ENCODE measurements at regions not wholly inside any gene's neighbourhood (a gene's known extent, or its start where the extent isn't known, plus 50 kb on each side); places are given as distances from the start of the nearest gene placed in this dataset.

DNA sequence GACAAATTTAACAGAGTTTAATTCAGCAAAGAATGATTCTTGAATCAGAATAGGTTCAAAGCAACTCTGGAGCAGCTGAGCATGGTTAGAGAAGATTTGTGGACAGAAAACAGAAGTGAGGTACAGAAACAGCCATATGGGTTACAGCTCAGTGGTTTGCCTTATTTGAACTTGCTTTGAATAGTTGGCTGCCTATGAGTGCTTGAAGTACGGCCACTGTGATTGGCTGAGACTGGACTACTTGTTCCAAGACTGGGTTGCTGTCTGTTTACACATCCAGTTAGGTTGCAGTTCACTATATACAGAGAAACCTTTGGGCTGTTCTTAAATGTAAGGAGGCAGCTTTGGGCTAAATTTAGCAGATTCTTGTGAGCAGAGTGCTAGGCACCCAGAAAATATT is 79.4 kb upstream of the CADPS start:
- TF ChIP-seq, protein P1, sequence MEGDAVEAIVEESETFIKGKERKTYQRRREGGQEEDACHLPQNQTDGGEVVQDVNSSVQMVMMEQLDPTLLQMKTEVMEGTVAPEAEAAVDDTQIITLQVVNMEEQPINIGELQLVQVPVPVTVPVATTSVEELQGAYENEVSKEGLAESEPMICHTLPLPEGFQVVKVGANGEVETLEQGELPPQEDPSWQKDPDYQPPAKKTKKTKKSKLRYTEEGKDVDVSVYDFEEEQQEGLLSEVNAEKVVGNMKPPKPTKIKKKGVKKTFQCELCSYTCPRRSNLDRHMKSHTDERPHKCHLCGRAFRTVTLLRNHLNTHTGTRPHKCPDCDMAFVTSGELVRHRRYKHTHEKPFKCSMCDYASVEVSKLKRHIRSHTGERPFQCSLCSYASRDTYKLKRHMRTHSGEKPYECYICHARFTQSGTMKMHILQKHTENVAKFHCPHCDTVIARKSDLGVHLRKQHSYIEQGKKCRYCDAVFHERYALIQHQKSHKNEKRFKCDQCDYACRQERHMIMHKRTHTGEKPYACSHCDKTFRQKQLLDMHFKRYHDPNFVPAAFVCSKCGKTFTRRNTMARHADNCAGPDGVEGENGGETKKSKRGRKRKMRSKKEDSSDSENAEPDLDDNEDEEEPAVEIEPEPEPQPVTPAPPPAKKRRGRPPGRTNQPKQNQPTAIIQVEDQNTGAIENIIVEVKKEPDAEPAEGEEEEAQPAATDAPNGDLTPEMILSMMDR (IDR thresholded peaks at IDR 0.05; ENCODE audit: insufficient read depth, low read depth, low read length, missing control alignments), result no peak
- DNase-seq (ENCODE audit: low read depth), result peak; percentile 35
- H3K4me3 ChIP-seq (ENCODE audit: low read depth, low read length), result no peak overlapping the region

DNA sequence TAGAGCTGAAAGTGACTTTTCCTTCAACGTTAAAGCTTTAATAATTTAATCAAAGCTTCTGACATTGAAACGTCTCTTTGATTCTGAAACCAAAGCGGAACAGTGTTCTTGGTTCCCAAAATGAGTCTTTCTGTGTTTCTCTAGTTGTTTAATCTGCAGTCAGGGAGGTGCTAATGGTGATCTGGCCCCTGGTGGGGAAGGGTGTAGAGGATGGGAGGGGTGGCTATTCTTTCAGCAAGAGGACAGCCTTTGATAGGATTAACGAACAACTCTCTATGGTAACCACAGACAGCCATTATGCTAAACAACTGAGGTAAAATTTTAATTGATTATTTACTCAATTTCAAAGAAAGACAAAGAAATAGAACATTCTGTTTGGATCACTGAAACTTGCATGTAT is 79.9 kb upstream of the CADPS start:
- DNase-seq (ENCODE audit: low read depth), result no peak
- TF ChIP-seq, protein P1 (IDR thresholded peaks at IDR 0.05; ENCODE audit: insufficient read depth, low read depth, low read length, missing control alignments), result no peak
- H3K4me3 ChIP-seq (ENCODE audit: low read depth, low read length), result no peak overlapping the region

DNA sequence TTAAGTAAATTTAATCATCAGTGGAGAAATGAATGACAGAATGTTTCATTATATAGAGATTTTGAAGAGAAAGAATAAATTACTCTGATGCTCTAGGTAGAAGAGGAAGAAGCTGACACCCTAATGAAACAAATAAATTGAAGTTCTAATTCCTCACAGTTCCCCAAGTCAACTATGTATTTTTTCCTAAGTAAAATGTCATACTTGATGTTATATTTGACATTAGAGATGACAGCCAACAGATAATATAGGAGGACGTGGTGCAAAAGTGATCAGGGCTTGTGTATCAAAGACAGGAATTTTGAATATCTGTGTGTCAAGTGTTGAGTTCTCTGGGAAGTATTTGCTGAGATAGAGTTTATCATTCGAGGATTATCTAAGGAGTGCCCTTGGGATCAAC is 81.2 kb upstream of the CADPS start:
- no peak overlapping the region for H3K4me3 ChIP-seq (ENCODE audit: low read depth, low read length)

DNA sequence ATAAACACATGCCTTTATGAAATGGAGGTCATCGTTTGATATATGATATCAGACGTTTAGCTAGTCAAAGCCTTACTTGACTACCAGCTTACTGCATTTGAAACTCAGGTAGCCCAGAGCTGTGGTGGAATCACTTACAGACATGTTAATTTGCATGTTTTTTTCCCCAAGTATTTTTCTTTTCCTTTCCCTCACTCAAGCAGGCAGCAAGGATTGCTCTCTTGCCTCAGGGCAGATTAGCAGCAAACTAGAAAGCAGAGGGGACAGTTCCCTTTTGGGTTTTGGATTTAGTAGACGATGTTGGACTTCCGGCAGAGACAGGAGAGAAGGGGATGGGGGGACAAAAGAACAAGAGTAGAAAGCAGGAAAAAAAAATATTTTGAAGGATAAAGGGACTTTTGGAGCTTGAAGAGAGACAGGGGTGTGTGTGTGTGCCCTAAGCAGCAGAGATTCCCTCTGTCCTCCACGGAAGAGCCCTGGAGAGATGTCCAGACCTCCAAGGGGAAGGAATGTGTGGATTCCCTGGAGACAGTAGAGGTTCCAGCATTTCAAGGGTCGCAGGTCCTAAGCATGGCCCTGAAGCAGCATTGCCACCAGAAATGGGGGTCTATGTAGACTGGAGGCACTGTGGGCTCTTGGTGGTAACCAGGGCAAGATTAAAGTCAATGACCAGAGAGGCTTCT is 86.8 kb upstream of the CADPS start:
- DNase-seq (ENCODE audit: low read depth), result no peak
- TF ChIP-seq, protein P1 (IDR thresholded peaks at IDR 0.05; ENCODE audit: insufficient read depth, low read depth, low read length, missing control alignments), result no peak
- no peak overlapping the region for H3K4me3 ChIP-seq (ENCODE audit: low read depth, low read length)

More for the DNA sequence above, 81.2 kb upstream of the CADPS start:
- TF ChIP-seq, protein P1 (IDR thresholded peaks at IDR 0.05; ENCODE audit: insufficient read depth, low read depth, low read length, missing control alignments), result no peak
- no peak for DNase-seq (ENCODE audit: low read depth)

DNA sequence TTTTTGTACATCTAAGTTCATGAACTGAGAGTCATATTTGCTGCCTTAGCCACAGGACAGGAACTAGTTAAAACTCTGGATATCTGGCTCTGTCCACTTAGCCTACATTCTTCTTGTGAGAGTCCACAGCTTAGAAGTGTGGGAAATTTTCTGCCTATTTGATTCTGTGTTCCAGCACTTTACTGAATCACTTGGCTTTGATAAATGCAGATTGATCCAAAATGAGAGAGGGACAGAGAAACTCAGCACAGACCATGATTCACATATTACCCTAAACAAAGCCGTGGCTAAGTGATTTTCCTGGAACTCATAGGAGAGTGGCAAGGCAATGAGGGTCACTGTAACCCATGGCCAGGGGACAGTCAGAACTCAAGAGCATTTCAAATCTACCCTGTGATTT is 87.5 kb upstream of the CADPS start:
- DNase-seq (ENCODE audit: low read depth), result no peak
- no peak overlapping the region for H3K4me3 ChIP-seq (ENCODE audit: low read depth, low read length)
- TF ChIP-seq, protein P1 (IDR thresholded peaks at IDR 0.05; ENCODE audit: insufficient read depth, low read depth, low read length, missing control alignments), result no peak

DNA sequence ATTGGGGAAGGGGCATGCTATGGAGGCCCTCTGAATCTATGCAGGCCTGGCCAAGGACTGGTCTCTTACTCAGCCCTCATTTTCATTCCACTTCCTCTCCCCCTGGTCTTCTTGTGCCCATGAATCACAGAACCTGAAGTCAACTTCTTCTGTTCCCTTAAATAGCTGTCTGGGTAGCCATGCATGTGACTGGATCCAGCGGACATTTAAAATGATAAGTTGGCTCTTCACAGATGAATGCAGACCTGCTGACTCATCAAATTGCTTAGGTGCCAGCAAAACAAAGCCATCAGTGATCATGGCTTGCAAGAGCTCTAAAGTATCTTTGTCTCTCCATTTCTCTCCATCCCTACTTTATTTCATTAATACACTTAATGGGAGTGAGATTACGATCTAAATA is 90.1 kb upstream of the CADPS start:
- TF ChIP-seq, protein P1 (IDR thresholded peaks at IDR 0.05; ENCODE audit: insufficient read depth, low read depth, low read length, missing control alignments), result no peak
- no peak for DNase-seq (ENCODE audit: low read depth)
- H3K4me3 ChIP-seq (ENCODE audit: low read depth, low read length), result no peak overlapping the region

DNA sequence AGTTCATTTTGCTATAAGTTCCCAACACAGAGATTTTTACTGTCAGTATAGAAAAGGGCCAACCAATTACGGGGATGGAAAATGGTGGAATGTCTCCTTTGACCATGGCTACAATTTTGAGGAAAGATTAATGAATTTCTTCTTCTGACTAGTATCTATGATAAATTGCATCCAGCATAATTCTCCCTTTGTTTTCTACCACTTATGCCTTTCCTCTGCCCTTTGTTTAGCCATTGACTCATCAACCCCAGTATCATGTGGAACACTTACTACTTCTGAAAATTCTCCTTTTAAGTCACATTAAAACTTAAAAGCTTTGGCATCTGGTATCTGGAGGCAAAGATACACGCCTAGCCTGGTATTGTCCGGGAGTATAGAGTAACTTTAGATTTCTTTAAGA is 92.9 kb upstream of the CADPS start:
- TF ChIP-seq, protein P1 (IDR thresholded peaks at IDR 0.05; ENCODE audit: insufficient read depth, low read depth, low read length, missing control alignments), result no peak
- DNase-seq (ENCODE audit: low read depth), result no peak
- H3K4me3 ChIP-seq (ENCODE audit: low read depth, low read length), result no peak overlapping the region
